SK-N-SH treated with all-trans-retinoic acid at 6 μM for 48 hours (cell line): ENCODE measurements at regions not wholly inside any gene's neighbourhood (a gene's known extent, or its start where the extent isn't known, plus 50 kb on each side); places are given as distances from the start of the nearest gene placed in this dataset.

Experiments
- ATAC-seq: fragments of 200-7000 bp; cut with Tn5 transposase; 3 replicates; pipeline ENCODE4 v1.9.1; 2020; ENCODE audit warnings: mild to moderate bottlenecking, moderate library complexity
- ARNTL ChIP-seq: fragments of 450-650 bp; formaldehyde crosslinking; IDR thresholded peaks from 2 replicates; pipeline ENCODE4 v1.5.0; 2020; ENCODE audit warnings: low read depth, mild to moderate bottlenecking, moderate library complexity, borderline replicate concordance
- BACH2 ChIP-seq: fragments of 250-450 bp; sonication (Bioruptor Pico); IDR thresholded peaks from 2 replicates; pipeline ENCODE4 v1.9.0; 2021; ENCODE audit warnings: mild to moderate bottlenecking, borderline replicate concordance
- ESRRG ChIP-seq: fragments of 250-450 bp; sonication (Bioruptor Pico); IDR thresholded peaks from 2 replicates; pipeline ENCODE4 v1.6.1; 2021; ENCODE audit warnings: mild to moderate bottlenecking
- GLIS3 ChIP-seq: fragments of 250-450 bp; sonication (Bioruptor Pico); IDR thresholded peaks from 2 replicates; pipeline ENCODE4 v1.5.0; 2020; ENCODE audit warnings: mild to moderate bottlenecking, moderate library complexity
- ISL1 ChIP-seq: fragments of 250-450 bp; sonication (Bioruptor Pico); IDR thresholded peaks from 2 replicates; pipeline ENCODE4 v2.1.2; 2022; ENCODE audit warnings: mild to moderate bottlenecking, moderate library complexity
- OSR1 ChIP-seq: fragments of 250-450 bp; sonication (Bioruptor Pico); IDR thresholded peaks from 2 replicates; pipeline ENCODE4 v1.8.0; 2022; ENCODE audit warnings: moderate library complexity, mild to moderate bottlenecking, inconsistent platforms
- PPARA ChIP-seq: fragments of 250-450 bp; sonication (Bioruptor Pico); IDR thresholded peaks from 2 replicates; pipeline ENCODE4 v1.5.0; 2020; ENCODE audit warnings: mild to moderate bottlenecking, borderline replicate concordance
- RARB ChIP-seq: fragments of 250-450 bp; sonication (Bioruptor Pico); IDR thresholded peaks from 2 replicates; pipeline ENCODE4 v1.8.0; 2021; ENCODE audit warnings: mild to moderate bottlenecking, moderate library complexity
- SNAI2 ChIP-seq: fragments of 250-450 bp; sonication (Bioruptor Pico); IDR thresholded peaks from 2 replicates; pipeline ENCODE4 v1.5.0; 2020; ENCODE audit warnings: mild to moderate bottlenecking, moderate library complexity
- TCF4 ChIP-seq: fragments of 250-450 bp; sonication (Bioruptor Pico); IDR thresholded peaks from 2 replicates; pipeline ENCODE4 v1.8.0; 2021; ENCODE audit warnings: mild to moderate bottlenecking, moderate library complexity, borderline replicate concordance
- TOX ChIP-seq: fragments of 250-450 bp; sonication (Bioruptor Pico); IDR thresholded peaks from 2 replicates; pipeline ENCODE4 v1.8.0; 2021; ENCODE audit warnings: mild to moderate bottlenecking, moderate library complexity, borderline replicate concordance
- ZC3H10 ChIP-seq: fragments of 250-450 bp; sonication (Bioruptor Pico); IDR thresholded peaks from 2 replicates; pipeline ENCODE4 v1.5.1; 2021; ENCODE audit warnings: mild to moderate bottlenecking, moderate library complexity
- ZFP3 ChIP-seq: fragments of 250-450 bp; sonication (Bioruptor Pico); IDR thresholded peaks from 2 replicates; pipeline ENCODE4 v1.5.0; 2020; ENCODE audit warnings: mild to moderate bottlenecking, moderate library complexity
- ZFP30 ChIP-seq: fragments of 450-650 bp; formaldehyde crosslinking; IDR thresholded peaks from 2 replicates; pipeline ENCODE4 v1.5.0; 2022; ENCODE audit warnings: mild to moderate bottlenecking, moderate library complexity
- ZNF565 ChIP-seq: fragments of 450-650 bp; formaldehyde crosslinking; conservative IDR thresholded peaks from 2 replicates; pipeline ENCODE4 v1.5.0; 2020; ENCODE audit warnings: low read depth, mild to moderate bottlenecking, moderate library complexity
- ZNF70 ChIP-seq: fragments of 450-650 bp; formaldehyde crosslinking; IDR thresholded peaks from 2 replicates; pipeline ENCODE4 v1.5.0; 2020; ENCODE audit warnings: mild to moderate bottlenecking, moderate library complexity
- ZNF8 ChIP-seq: fragments of 450-650 bp; formaldehyde crosslinking; IDR thresholded peaks from 2 replicates; pipeline ENCODE4 v1.5.0; 2020; ENCODE audit warnings: mild to moderate bottlenecking, moderate library complexity
- TF ChIP-seq, protein P1 (sequence below): fragments of 250-450 bp; sonication (Bioruptor Pico); IDR thresholded peaks from 2 replicates; pipeline ENCODE4 v1.8.0; 2020; ENCODE audit warnings: mild to moderate bottlenecking, moderate library complexity, borderline replicate concordance
- TF ChIP-seq, protein P2 (sequence below): fragments of 250-450 bp; sonication (Bioruptor Pico); IDR thresholded peaks from 2 replicates; pipeline ENCODE4 v1.5.0; 2020; ENCODE audit warnings: mild to moderate bottlenecking, moderate library complexity
- TF ChIP-seq, protein P3 (sequence below): fragments of 250-450 bp; sonication (Bioruptor Pico); IDR thresholded peaks from 2 replicates; pipeline ENCODE4 v1.8.0; 2021; ENCODE audit warnings: low read depth, mild to moderate bottlenecking, moderate library complexity, borderline replicate concordance
- TF ChIP-seq, protein P4 (sequence below): fragments of 250-450 bp; sonication (Bioruptor Pico); IDR thresholded peaks from 2 replicates; pipeline ENCODE4 v1.5.1; 2020; ENCODE audit warnings: low read depth, mild to moderate bottlenecking, moderate library complexity

DNA sequence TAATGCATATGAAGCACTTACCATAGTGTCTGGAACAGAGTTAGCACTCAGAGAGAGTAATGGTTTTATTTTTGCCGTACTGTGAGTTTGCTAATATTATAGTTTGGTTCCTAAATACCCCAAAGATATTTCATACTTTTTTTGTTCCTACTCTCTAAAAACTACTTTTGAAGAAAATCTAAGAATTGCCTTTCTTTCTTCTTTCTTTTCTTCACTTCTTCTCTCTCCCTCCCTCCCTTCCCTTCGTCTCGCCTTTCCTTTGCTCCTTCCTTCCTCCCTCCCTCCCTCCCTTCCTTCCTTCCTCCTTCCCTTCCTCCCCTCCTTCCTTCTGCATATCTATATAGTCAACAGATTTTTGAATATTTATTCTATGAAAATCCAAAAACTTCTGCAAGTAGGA lies 351.7 kb upstream of the RSPO3 start:
- TF ChIP-seq ESRRG (CRISPR knock-in tag) (no peak), BACH2 (no peak), PPARA (CRISPR knock-in tag) (no peak), ZFP3 (no peak), TOX (CRISPR knock-in tag) (no peak), GLIS3 (CRISPR knock-in tag) (no peak), ARNTL (no peak), RARB (CRISPR knock-in tag) (no peak), ZFP30 (no peak), ZNF8 (CRISPR knock-in tag) (no peak), ZC3H10 (no peak), ZNF70 (CRISPR knock-in tag) (no peak), OSR1 (CRISPR knock-in tag) (no peak), ISL1 (CRISPR knock-in tag) (no peak), ZNF565 (no peak)
- TF ChIP-seq, protein P1, sequence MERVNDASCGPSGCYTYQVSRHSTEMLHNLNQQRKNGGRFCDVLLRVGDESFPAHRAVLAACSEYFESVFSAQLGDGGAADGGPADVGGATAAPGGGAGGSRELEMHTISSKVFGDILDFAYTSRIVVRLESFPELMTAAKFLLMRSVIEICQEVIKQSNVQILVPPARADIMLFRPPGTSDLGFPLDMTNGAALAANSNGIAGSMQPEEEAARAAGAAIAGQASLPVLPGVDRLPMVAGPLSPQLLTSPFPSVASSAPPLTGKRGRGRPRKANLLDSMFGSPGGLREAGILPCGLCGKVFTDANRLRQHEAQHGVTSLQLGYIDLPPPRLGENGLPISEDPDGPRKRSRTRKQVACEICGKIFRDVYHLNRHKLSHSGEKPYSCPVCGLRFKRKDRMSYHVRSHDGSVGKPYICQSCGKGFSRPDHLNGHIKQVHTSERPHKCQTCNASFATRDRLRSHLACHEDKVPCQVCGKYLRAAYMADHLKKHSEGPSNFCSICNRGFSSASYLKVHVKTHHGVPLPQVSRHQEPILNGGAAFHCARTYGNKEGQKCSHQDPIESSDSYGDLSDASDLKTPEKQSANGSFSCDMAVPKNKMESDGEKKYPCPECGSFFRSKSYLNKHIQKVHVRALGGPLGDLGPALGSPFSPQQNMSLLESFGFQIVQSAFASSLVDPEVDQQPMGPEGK (CRISPR knock-in tag): no peak
- TF ChIP-seq, protein P2, sequence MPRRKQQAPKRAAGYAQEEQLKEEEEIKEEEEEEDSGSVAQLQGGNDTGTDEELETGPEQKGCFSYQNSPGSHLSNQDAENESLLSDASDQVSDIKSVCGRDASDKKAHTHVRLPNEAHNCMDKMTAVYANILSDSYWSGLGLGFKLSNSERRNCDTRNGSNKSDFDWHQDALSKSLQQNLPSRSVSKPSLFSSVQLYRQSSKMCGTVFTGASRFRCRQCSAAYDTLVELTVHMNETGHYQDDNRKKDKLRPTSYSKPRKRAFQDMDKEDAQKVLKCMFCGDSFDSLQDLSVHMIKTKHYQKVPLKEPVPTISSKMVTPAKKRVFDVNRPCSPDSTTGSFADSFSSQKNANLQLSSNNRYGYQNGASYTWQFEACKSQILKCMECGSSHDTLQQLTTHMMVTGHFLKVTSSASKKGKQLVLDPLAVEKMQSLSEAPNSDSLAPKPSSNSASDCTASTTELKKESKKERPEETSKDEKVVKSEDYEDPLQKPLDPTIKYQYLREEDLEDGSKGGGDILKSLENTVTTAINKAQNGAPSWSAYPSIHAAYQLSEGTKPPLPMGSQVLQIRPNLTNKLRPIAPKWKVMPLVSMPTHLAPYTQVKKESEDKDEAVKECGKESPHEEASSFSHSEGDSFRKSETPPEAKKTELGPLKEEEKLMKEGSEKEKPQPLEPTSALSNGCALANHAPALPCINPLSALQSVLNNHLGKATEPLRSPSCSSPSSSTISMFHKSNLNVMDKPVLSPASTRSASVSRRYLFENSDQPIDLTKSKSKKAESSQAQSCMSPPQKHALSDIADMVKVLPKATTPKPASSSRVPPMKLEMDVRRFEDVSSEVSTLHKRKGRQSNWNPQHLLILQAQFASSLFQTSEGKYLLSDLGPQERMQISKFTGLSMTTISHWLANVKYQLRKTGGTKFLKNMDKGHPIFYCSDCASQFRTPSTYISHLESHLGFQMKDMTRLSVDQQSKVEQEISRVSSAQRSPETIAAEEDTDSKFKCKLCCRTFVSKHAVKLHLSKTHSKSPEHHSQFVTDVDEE (CRISPR knock-in tag): no peak
- TF ChIP-seq, protein P3, sequence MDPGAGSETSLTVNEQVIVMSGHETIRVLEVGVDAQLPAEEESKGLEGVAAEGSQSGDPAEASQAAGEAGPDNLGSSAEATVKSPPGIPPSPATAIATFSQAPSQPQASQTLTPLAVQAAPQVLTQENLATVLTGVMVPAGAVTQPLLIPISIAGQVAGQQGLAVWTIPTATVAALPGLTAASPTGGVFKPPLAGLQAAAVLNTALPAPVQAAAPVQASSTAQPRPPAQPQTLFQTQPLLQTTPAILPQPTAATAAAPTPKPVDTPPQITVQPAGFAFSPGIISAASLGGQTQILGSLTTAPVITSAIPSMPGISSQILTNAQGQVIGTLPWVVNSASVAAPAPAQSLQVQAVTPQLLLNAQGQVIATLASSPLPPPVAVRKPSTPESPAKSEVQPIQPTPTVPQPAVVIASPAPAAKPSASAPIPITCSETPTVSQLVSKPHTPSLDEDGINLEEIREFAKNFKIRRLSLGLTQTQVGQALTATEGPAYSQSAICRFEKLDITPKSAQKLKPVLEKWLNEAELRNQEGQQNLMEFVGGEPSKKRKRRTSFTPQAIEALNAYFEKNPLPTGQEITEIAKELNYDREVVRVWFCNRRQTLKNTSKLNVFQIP (CRISPR knock-in tag): no peak
- no peak for ATAC-seq

DNA sequence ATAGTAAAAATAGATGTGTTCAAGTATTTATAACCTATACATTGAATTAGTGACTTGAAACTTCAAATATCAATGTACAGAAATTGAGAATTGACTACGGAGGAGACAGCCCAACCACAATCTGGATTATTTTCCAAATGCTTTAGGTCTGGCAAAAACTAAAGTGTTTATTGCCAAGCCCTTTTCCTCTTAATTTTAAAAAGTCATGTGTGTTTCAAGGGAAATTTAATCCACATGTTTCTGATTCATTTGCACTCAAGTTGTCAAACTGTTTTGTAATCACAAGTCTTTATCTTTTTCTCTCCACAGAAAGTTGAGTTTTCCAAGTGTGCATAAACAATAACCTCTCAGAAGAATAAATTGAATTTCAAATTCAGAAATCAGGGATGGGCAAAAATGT lies 350.8 kb upstream of the RSPO3 start:
- TF ChIP-seq, protein P4, sequence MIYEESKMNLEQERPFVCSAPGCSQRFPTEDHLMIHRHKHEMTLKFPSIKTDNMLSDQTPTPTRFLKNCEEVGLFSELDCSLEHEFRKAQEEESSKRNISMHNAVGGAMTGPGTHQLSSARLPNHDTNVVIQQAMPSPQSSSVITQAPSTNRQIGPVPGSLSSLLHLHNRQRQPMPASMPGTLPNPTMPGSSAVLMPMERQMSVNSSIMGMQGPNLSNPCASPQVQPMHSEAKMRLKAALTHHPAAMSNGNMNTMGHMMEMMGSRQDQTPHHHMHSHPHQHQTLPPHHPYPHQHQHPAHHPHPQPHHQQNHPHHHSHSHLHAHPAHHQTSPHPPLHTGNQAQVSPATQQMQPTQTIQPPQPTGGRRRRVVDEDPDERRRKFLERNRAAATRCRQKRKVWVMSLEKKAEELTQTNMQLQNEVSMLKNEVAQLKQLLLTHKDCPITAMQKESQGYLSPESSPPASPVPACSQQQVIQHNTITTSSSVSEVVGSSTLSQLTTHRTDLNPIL: no peak
- TF ChIP-seq, protein P2 (CRISPR knock-in tag): no peak
- TF ChIP-seq, protein P1 (CRISPR knock-in tag): no peak

DNA sequence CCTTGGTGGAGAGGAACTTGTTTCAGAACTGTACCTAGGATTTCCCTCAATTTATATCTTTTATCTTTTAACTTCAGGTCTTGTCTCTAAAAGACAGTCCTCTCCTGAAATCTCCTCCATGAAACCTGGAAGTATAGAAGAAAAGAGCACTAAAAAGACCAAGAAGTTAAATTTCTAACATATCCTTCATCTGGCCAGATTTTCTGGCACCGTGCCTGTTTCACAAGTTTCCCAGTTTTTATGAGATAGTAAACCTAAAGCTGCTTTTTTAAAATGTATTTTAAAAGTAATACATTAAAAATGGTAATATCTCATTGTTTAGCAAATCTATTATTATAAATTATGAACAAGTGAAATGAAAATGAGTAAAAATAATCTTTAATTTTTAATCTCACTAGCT lies 348.3 kb upstream of the RSPO3 start:
- no peak for ATAC-seq
- TF ChIP-seq, protein P2 (CRISPR knock-in tag): no peak
- TF ChIP-seq RARB (CRISPR knock-in tag) (no peak), BACH2 (no peak), ESRRG (CRISPR knock-in tag) (no peak), TOX (CRISPR knock-in tag) (no peak), ARNTL (no peak), ZFP30 (no peak), TCF4 (CRISPR knock-in tag) (no peak), PPARA (CRISPR knock-in tag) (no peak), OSR1 (CRISPR knock-in tag) (no peak), SNAI2 (no peak), ISL1 (CRISPR knock-in tag) (no peak), ZNF70 (CRISPR knock-in tag) (no peak)
- TF ChIP-seq, protein P4: no peak

More for the DNA sequence above, 350.8 kb upstream of the RSPO3 start:
- ATAC-seq: no peak
